Mesenchymal stem cell (in vitro differentiated cells and primary cell): ENCODE measurements at regions not wholly inside any gene's neighbourhood (a gene's known extent, or its start where the extent isn't known, plus 50 kb on each side); places are given as distances from the start of the nearest gene placed in this dataset.

ENCODE experiments used
- DNase-seq: peaks from one replicate; pipeline ENCODE4 v3.0.0-alpha.2; 2013
- H2AFZ ChIP-seq: one replicate; pipeline ENCODE4 v1.6.1; 2013; ENCODE audit warnings: low read depth, mild to moderate bottlenecking, control low read depth, inconsistent platforms, low read length, moderate library complexity
- H2AK5ac ChIP-seq: 2 replicates; pipeline ENCODE4 v1.6.1; 2013; ENCODE audit warnings: low read length, moderate library complexity, mild to moderate bottlenecking, inconsistent platforms; ENCODE audit not compliant: severe bottlenecking
- H2BK120ac ChIP-seq: one replicate; pipeline ENCODE4 v1.6.1; 2013; ENCODE audit warnings: low read depth, mild to moderate bottlenecking, inconsistent platforms, low read length, moderate library complexity
- H2BK12ac ChIP-seq, 2 experiments: one replicate each; pipeline ENCODE4 v1.6.1; 2013; ENCODE audit warnings: inconsistent platforms in 2 of 2, low read length in 2 of 2, mild to moderate bottlenecking in 2 of 2, moderate library complexity in 2 of 2, control low read depth in 1 of 2
- H2BK15ac ChIP-seq: one replicate; pipeline ENCODE4 v1.6.1; 2013; ENCODE audit warnings: mild to moderate bottlenecking, low read depth, inconsistent platforms; ENCODE audit not compliant: poor library complexity, severe bottlenecking
- H2BK5ac ChIP-seq: 2 replicates; pipeline ENCODE4 v1.6.1; 2013; ENCODE audit warnings: low read depth, mild to moderate bottlenecking, low read length, control low read depth, inconsistent platforms; ENCODE audit not compliant: poor library complexity, severe bottlenecking
- H3K14ac ChIP-seq, 2 experiments: one replicate each; pipeline ENCODE4 v1.6.1; 2013; ENCODE audit warnings: inconsistent platforms in 2 of 2, low read length in 2 of 2, control low read depth in 1 of 2, mild to moderate bottlenecking in 1 of 2, moderate library complexity in 1 of 2
- H3K18ac ChIP-seq, 2 experiments: one replicate each; pipeline ENCODE4 v1.6.1; 2013; ENCODE audit warnings: inconsistent platforms in 2 of 2, low read length in 2 of 2, control low read depth in 1 of 2, low read depth in 1 of 2, mild to moderate bottlenecking in 1 of 2
- H3K23ac ChIP-seq, 2 experiments: one replicate each; pipeline ENCODE4 v1.6.1; 2013; ENCODE audit warnings: inconsistent platforms in 2 of 2, low read length in 2 of 2, mild to moderate bottlenecking in 2 of 2, moderate library complexity in 2 of 2, control low read depth in 1 of 2
- H3K27ac ChIP-seq: 2 replicates; pipeline ENCODE4 v1.5.1; 2013; ENCODE audit warnings: mild to moderate bottlenecking, moderate library complexity, low read length, control low read depth, inconsistent platforms; ENCODE audit not compliant: poor library complexity, severe bottlenecking
- H3K27me3 ChIP-seq, 2 experiments: 2 replicates each; pipeline versions ENCODE4 v1.6.1 to v1.7.0; 2013; ENCODE audit warnings: low read length in 2 of 2, mild to moderate bottlenecking in 2 of 2, moderate library complexity in 2 of 2, control low read depth in 1 of 2, inconsistent platforms in 1 of 2; ENCODE audit not compliant: control insufficient read depth in 1 of 2, insufficient read depth in 1 of 2
- H3K36me3 ChIP-seq, 2 experiments: 2 replicates each; pipeline versions ENCODE4 v1.6.1 to v1.7.0; 2013; ENCODE audit warnings: low read length in 2 of 2, control low read depth in 1 of 2, inconsistent platforms in 1 of 2, low read depth in 1 of 2, mild to moderate bottlenecking in 1 of 2; ENCODE audit not compliant: insufficient read depth in 2 of 2, control insufficient read depth in 1 of 2
- H3K4ac ChIP-seq, 2 experiments: one replicate each; pipeline ENCODE4 v1.6.1; 2013; ENCODE audit warnings: inconsistent platforms in 2 of 2, low read length in 2 of 2, mild to moderate bottlenecking in 2 of 2, moderate library complexity in 2 of 2, control low read depth in 1 of 2, low read depth in 1 of 2
- H3K4me1 ChIP-seq: 2 replicates; pipeline ENCODE4 v1.6.1; 2013; ENCODE audit warnings: low read depth, low read length, control low read depth; ENCODE audit not compliant: control insufficient read depth, insufficient read depth
- H3K4me2 ChIP-seq: 2 replicates; pipeline ENCODE4 v1.6.1; 2013; ENCODE audit warnings: low read length, mild to moderate bottlenecking, inconsistent platforms; ENCODE audit not compliant: poor library complexity, severe bottlenecking
- H3K4me3 ChIP-seq, 2 experiments: 2 replicates each; pipeline versions ENCODE4 v1.5.1 to v1.7.0; 2013; ENCODE audit warnings: low read length in 2 of 2, mild to moderate bottlenecking in 2 of 2, control low read depth in 1 of 2, low read depth in 1 of 2; ENCODE audit not compliant: insufficient read depth in 1 of 2
- H3K79me1 ChIP-seq: replicated peaks from 2 replicates; pipeline ENCODE4 v1.6.1; 2013; ENCODE audit warnings: mild to moderate bottlenecking, control low read depth, low read length, inconsistent platforms; ENCODE audit not compliant: poor library complexity, severe bottlenecking
- H3K9ac ChIP-seq: 2 replicates; pipeline ENCODE4 v1.7.0; 2013; ENCODE audit warnings: mild to moderate bottlenecking, low read length, moderate library complexity
- H3K9me3 ChIP-seq: 2 replicates; pipeline ENCODE4 v1.7.0; 2013; ENCODE audit warnings: mild to moderate bottlenecking, low read length; ENCODE audit not compliant: control insufficient read depth
- H4K8ac ChIP-seq: one replicate; pipeline ENCODE4 v1.6.1; 2013; ENCODE audit warnings: inconsistent platforms, mild to moderate bottlenecking, low read length, moderate library complexity
- H4K91ac ChIP-seq: one replicate; pipeline ENCODE4 v1.6.1; 2013; ENCODE audit warnings: mild to moderate bottlenecking, low read length, inconsistent platforms
- WGBS: methylation state at CpG from one replicate; pipeline ENCODE4 v1.1.7; 2013; ENCODE audit warnings: mixed read lengths; 5-methylcytosine and 5-hydroxymethylcytosine counted together

DNA sequence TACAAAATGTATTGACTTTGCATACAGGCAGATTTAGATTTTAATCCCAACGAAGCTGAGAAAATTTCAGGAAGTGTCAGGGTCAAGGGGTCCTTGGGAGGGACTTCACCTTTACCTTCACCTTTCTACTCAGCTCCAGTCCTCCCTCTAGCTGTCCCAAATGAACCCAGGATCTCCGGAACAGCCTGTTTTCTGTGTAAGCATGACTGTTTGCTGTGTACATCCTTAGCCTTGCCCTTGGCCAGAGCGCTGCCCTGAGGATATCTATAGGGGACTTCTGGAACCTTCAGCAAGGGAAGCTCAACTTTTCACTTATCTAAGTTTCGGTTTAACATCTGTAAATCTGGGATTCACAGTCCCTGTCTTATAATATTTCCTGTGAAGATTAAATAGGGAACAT is 246.8 kb upstream of the ST6GAL2 start:
- H3K36me3 ChIP-seq, result no peaks in the 10 kb centered on the region
- H3K18ac ChIP-seq, result no peak overlapping the region
- no peak overlapping the region for H2AFZ ChIP-seq
- H3K79me1 ChIP-seq, result no peaks in the 10 kb centered on the region
- H2BK5ac ChIP-seq, result no peak overlapping the region
- H4K8ac ChIP-seq, result no peak overlapping the region
- H3K9me3 ChIP-seq, result peaks cover 6% of the 10 kb centered on the region
- no peak overlapping the region for H3K4ac ChIP-seq
- H3K23ac ChIP-seq, result no peak overlapping the region
- no peaks in the 10 kb centered on the region for H3K27me3 ChIP-seq
- 72% methylated on average over 3 of the region's 4 CpGs for WGBS
- H4K91ac ChIP-seq, result no peak overlapping the region
- H2BK120ac ChIP-seq, result no peak overlapping the region
- H3K27ac ChIP-seq, result no peak overlapping the region
- no peak overlapping the region for H3K4me3 ChIP-seq
- H3K14ac ChIP-seq, result no peak overlapping the region
- H2BK15ac ChIP-seq, result no peak overlapping the region
- H2BK12ac ChIP-seq, result no peak overlapping the region
- no peak overlapping the region for H2AK5ac ChIP-seq
- H3K4me1 ChIP-seq, result no peaks in the 10 kb centered on the region
- H3K9ac ChIP-seq, result no peak overlapping the region
- no peak overlapping the region for H3K4me2 ChIP-seq
- DNase-seq, result no peak

DNA sequence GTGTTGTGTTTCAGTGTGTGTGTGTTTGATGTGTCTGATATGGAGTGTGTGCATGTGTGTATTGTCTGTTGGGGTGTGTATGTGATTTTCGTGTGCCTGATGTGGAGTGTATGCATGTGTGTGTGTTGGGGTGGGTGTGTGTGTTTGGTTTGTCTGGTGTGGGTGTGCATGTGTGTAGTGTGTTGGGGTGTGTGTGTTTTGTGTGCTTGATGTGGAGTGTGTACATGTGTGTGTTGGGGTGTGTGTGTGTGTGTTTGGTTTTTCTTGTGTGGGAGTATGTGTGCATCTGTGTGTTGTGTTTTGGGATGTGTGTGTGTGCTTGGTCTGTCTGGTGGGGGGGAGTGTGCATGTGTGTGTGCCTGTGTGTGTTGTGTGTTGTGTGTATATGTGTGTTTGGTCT is 247.4 kb upstream of the ST6GAL2 start:
- Histone ChIP-seq H3K18ac (no peak overlapping the region), H3K23ac (peak overlapping the region in 1 of 2 experiments; percentile 64), H2BK120ac (no peak overlapping the region), H3K14ac (no peak overlapping the region), H3K4ac (no peak overlapping the region), H3K4me2 (no peak overlapping the region), H4K91ac (no peak overlapping the region), H2AFZ (no peak overlapping the region), H3K36me3 (no peaks in the 10 kb centered on the region), H2BK15ac (no peak overlapping the region), H3K79me1 (no peaks in the 10 kb centered on the region), H3K9ac (no peak overlapping the region), H2BK12ac (no peak overlapping the region), H3K4me3 (no peak overlapping the region), H3K9me3 (peaks cover 6% of the 10 kb centered on the region), H2AK5ac (no peak overlapping the region), H2BK5ac (no peak overlapping the region), H3K27me3 (no peaks in the 10 kb centered on the region), H3K4me1 (no peaks in the 10 kb centered on the region), H4K8ac (no peak overlapping the region), H3K27ac (no peak overlapping the region)
- no peak for DNase-seq
- 71% methylated on average over 1 of the region's 1 CpG for WGBS

DNA sequence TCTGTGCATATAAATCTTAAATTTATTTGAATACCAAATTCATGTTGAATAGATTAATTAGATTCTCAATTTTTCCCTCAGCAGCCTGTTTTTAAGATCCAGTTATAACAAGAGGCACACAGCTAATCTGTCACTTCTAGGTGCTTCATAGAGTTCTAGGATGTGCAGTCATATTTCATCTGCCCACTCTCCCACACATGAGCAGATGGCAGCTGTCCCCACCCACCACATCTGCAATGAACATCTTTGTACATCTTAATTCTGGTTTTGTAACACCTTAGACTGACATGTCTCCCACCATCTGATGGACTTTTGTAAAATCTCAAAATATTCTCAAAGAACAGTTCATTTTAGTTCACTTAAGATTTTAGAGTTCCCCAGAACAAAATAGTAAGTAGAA is 250.8 kb upstream of the ST6GAL2 start:
- H4K8ac ChIP-seq, result no peak overlapping the region
- no peak overlapping the region for H3K14ac ChIP-seq
- H3K4me3 ChIP-seq, result no peak overlapping the region

DNA sequence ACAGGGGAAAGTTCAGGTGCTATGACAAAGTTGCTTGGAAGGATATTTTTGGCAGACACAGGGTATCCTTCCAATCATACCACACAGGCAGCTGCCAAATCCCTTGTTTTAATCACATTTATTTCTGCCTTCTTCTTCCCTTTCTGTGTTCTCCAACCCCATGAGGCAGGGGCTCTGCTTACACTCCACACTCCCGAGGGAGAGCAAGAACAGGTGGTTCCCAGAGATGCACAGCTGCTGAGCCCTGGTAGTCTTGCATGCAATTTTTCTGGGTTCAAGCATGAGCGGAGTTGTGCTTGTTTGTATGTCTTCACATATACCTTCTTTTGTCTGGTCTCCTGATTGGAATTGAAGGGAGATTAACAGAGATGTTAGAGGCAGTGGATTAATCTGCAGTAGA is 251.7 kb upstream of the ST6GAL2 start:
- DNase-seq, result no peak
- Histone ChIP-seq H2AK5ac (no peak overlapping the region), H2BK15ac (no peak overlapping the region), H3K4me1 (no peaks in the 10 kb centered on the region), H2BK5ac (no peak overlapping the region), H4K91ac (no peak overlapping the region), H3K36me3 (no peaks in the 10 kb centered on the region), H3K27ac (no peak overlapping the region), H3K18ac (no peak overlapping the region), H2BK12ac (no peak overlapping the region), H3K79me1 (no peaks in the 10 kb centered on the region), H3K4me2 (no peak overlapping the region), H3K4me3 (no peak overlapping the region), H4K8ac (no peak overlapping the region), H2AFZ (no peak overlapping the region), H2BK120ac (no peak overlapping the region), H3K27me3 (no peaks in the 10 kb centered on the region), H3K4ac (no peak overlapping the region), H3K23ac (no peak overlapping the region), H3K9me3 (peaks cover 6% of the 10 kb centered on the region), H3K9ac (no peak overlapping the region), H3K14ac (no peak overlapping the region)
- 70% methylated on average over 2 of the region's 2 CpGs for WGBS

More for the DNA sequence above, 250.8 kb upstream of the ST6GAL2 start:
- H3K4me1 ChIP-seq, result no peaks in the 10 kb centered on the region
- H3K36me3 ChIP-seq, result no peaks in the 10 kb centered on the region
- no peak overlapping the region for H2BK120ac ChIP-seq
- no peak overlapping the region for H3K4ac ChIP-seq
- H3K27me3 ChIP-seq, result no peaks in the 10 kb centered on the region
- H3K4me2 ChIP-seq, result no peak overlapping the region
- no peak for DNase-seq
- H3K18ac ChIP-seq, result no peak overlapping the region
- no peaks in the 10 kb centered on the region for H3K79me1 ChIP-seq
- no peak overlapping the region for H3K9ac ChIP-seq
- no peak overlapping the region for H2AK5ac ChIP-seq
- no peak overlapping the region for H2BK15ac ChIP-seq
- no peak overlapping the region for H4K91ac ChIP-seq
- H3K9me3 ChIP-seq, result peaks cover 6% of the 10 kb centered on the region
- H2BK12ac ChIP-seq, result no peak overlapping the region
- no peak overlapping the region for H2AFZ ChIP-seq
- H2BK5ac ChIP-seq, result no peak overlapping the region
- no peak overlapping the region for H3K27ac ChIP-seq
- no peak overlapping the region for H3K23ac ChIP-seq
